Posterior cingulate gyrus (tissue), 11 donors: ENCODE measurements at regions not wholly inside any gene's neighbourhood (a gene's known extent, or its start where the extent isn't known, plus 50 kb on each side); places are given as distances from the start of the nearest gene placed in this dataset.
A peak's percentile ranks its signal among the peaks of the same experiment; 100 is the strongest.

ENCODE experiments used
- DNase-seq, 10 donors: peaks; one replicate each; pipeline versions ENCODE4 v3.0.0 to v3.0.0-alpha.2; 2020 to 2021; ENCODE audit warnings: mixed read lengths in 3 of 10
- intact Hi-C: fragments of 100-400 bp; cut with DNase I; formaldehyde crosslinking; loops from one replicate; pipeline ENCODE4 v1.15.1; 2023

DNA sequence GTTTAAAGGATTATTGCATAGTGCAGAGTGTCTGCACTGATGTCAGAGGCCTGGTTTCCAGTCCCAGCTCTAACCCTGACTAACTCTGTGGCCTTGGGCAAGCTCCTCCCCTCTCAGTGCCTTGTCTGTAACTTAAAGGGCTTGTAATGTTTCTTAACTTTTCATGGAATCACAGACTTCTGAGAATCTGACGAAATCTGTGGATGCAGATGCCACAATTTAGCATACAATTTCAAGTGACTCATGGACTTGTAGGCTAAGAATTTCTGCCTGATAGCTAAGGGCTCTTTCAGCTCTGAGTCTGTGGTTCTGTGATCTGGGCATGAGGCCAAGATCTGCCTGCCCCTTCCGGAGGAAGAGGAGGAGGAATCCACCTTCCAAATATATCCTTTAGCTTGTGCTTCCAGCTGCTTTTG, 236.9 kb downstream of the AR start:
- intact Hi-C loops, result loop anchor here (5.0 kb wide), 1 partner anchor 58 kb away; no protein-coding TSS in a partner anchor
- DNase-seq, result peak in 8 of 10 donors; percentile 9 to 91 (median 32)

DNA sequence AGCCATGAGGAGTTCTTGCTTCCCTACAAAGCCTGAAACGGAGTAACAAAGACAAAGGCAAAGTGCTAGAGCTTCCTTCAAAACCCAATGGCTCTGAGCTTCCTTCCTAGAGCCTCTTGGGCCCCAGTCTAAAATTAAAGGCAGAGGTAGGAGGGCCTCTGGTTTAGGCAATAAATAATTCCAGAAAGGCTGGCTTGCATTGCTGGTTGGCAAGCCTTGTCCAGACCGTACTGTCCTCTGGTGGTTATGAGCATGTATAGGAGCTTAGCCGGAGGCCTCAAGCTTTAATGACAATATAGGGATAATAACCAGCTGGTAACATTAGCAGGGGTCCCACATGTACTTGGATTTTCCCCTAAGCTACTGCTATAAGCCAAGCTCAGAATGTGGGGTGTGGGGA, 237.3 kb downstream of the AR start:
- intact Hi-C loops, result loop anchor here (5.0 kb wide), 1 partner anchor 59 kb away; no protein-coding TSS in a partner anchor
- peak in 1 of 10 donors; percentile 7 for DNase-seq

DNA sequence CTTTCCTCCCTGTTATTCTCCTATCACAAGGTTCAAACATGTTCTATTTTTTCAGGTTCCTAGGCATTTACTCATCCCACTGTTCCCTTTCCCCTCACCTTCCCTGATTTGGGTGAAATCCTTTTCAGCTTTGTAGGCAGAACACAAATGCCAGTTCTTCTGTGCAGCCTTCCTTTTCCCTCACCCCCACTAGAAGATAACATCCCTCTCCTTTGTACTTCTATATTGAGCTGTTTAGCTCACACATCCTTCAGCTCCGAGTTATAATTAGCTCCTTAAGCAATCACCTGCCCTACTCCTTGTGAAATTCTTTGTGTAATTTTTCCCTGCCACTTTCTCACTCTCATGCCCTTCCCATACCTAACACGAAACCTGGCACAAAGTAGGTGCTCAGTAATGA, 240.9 kb downstream of the AR start:
- intact Hi-C loops, result loop anchor here (5.0 kb wide), 1 partner anchor 62 kb away; no protein-coding TSS in a partner anchor

DNA sequence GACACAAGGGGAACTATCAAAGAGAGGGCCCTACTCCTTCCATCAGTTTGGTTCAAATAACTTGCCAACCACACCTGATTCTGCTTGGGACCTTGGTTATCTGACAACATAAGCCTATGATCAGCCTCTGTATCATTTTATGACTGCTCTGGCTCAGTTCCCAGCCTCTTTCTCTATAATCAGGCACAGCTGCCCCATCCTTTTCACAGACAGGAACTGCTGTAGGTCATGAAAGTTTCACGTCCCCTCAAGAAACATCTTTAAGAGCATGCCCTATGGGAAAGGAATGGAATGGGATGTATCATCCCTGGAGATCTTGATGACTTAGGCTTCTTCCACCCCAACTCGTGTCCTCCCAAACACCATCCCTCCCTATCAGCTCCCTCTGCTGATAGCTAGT, 243.4 kb downstream of the AR start:
- intact Hi-C loops, result no loop called here
- no peak for DNase-seq

More for the DNA sequence above, 240.9 kb downstream of the AR start:
- DNase-seq, result no peak

DNA sequence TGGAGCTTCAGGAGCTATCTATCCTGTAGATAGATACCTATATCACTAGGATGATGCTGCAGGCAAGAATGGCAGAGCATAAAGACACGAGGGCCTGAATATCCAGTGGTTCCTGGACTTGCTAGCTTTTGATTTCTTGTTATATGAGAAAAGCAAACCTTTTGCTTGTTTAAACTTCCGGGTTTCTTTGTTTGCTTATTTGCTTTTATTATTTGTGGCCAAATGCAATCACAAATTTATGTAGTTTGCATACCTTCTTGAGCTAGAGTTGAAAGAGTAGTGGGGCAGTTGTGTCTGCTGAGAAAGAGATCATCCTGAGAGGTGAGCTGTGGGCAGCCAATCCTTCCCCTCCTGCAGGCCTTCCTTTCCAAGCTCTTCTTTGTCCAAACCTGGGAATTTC, 245.7 kb downstream of the AR start:
- intact Hi-C loops, result no loop called here

More for the DNA sequence above, 245.7 kb downstream of the AR start:
- no peak for DNase-seq
